ENCODE measurements at regions not wholly inside any gene's neighbourhood (a gene's known extent, or its start where the extent isn't known, plus 50 kb on each side); places are given as distances from the start of the nearest gene placed in this dataset.
"Not testable (repeated sequence)": the region's sequence is repeated elsewhere in the genome, so short reads cannot be mapped to it uniquely, and the experiment has no call there.

DNA sequence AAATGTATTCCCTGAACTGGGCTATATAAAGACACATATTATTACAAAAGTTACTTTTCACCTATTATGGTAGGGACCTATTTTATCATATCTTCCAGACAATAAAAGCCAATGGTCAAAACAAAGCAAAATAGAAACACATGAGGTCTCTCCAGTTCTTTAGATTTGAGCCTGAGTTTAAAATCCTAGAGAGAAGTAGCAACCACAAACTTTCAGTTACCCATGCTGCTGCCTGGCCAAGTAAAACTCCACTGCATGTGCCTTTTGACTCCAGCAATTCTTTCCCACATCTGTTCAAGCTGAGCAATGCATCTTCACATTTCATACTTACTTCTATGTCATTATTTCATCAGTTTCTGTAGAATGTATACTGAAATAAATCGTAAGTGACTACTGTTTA, 405.3 kb downstream of the STK39 start:
- H3K4me3 ChIP-seq (replicated peaks; ENCODE audit: low read depth, low read length), result no peak overlapping the region
- TF ChIP-seq, protein P1, sequence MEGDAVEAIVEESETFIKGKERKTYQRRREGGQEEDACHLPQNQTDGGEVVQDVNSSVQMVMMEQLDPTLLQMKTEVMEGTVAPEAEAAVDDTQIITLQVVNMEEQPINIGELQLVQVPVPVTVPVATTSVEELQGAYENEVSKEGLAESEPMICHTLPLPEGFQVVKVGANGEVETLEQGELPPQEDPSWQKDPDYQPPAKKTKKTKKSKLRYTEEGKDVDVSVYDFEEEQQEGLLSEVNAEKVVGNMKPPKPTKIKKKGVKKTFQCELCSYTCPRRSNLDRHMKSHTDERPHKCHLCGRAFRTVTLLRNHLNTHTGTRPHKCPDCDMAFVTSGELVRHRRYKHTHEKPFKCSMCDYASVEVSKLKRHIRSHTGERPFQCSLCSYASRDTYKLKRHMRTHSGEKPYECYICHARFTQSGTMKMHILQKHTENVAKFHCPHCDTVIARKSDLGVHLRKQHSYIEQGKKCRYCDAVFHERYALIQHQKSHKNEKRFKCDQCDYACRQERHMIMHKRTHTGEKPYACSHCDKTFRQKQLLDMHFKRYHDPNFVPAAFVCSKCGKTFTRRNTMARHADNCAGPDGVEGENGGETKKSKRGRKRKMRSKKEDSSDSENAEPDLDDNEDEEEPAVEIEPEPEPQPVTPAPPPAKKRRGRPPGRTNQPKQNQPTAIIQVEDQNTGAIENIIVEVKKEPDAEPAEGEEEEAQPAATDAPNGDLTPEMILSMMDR (IDR thresholded peaks at IDR 0.05; ENCODE audit: low read length, missing control alignments), result no peak
- no peak for DNase-seq (ENCODE audit: low read depth)

DNA sequence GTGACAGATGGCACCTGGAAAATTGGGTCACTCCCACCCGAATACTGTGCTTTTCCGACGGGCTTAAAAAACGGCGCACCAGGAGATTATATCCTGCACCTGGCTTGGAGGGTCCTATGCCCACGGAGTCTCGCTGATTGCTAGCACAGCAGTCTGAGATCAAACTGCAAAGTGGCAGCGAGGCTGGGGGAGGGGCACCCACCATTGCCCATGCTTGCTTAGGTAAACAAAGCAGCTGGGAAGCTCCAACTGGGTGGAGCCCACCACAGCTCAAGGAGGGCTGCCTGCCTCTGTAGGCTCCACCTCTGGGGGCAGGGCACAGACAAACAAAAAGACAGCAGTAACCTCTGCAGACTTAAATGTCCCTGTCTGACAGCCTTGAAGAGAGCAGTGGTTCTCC, 412.1 kb downstream of the STK39 start:
- not testable (repeated sequence) for H3K4me3 ChIP-seq (replicated peaks; ENCODE audit: low read depth, low read length); DNase-seq (ENCODE audit: low read depth)

DNA sequence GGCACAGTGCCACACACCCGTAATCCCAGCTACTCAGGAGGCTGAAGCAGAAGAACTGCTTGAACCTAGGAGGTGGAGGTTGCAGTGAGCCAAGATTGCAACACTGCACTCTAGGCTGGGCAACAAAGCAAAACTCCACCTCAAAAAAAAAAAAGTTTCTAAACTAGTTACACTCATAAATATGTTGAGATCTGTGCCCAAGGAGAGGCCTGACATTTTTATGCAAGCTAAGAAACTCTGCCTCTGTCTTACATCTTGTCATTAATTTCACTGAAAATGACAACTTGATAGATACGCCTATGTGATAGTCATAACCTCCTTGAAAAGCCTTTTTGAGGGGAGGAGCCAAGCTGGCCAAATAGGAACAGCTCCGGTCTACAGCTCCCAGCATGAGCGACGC, 412.7 kb downstream of the STK39 start:
- DNase-seq (ENCODE audit: low read depth), result no peak
- TF ChIP-seq, protein P1 (IDR thresholded peaks at IDR 0.05; ENCODE audit: low read length, missing control alignments), result no peak
- no peak overlapping the region for H3K4me3 ChIP-seq (replicated peaks; ENCODE audit: low read depth, low read length)

DNA sequence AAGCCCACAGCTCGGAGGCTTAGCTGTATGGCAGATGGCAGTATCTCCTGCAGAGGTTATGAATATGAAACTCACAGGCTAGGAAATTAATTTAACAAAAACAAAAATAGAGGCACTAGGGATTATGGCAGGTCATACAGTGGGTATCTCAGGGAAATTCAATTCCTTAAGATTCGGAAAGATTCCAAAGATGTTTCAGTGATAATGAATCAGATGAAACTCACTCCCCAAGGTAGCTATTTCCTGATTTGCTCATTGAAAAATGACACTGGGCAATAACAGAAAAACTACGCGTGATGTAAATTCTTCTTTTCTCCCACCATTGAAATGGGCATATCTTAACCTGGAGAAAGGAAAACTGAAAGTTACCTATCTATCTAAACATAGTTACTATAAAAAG, 414.1 kb downstream of the STK39 start:
- no peak overlapping the region for H3K4me3 ChIP-seq (replicated peaks; ENCODE audit: low read depth, low read length)
- TF ChIP-seq, protein P1 (IDR thresholded peaks at IDR 0.05; ENCODE audit: low read length, missing control alignments), result no peak
- peak; percentile 17 for DNase-seq (ENCODE audit: low read depth)

DNA sequence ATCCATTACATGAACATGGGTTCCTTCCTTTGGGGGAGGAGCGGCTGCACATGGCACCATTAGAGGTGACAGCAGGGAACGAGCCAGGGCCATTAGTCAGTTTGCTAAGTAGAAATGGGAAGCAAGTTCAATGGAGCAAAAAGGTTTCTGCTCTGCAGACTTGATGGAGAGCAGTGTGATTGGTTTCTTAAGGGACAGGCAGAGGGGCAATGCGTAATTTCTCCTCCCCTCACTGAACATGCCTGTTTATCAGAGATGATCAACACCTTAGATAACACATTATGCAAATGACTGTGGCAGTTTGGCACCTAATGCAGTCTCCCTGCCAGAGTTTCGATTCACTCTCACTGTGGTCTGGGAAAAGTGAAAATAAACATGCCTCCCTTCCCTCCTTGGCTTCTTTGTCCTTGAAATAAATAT, 414.5 kb downstream of the STK39 start:
- TF ChIP-seq, protein P1 (IDR thresholded peaks at IDR 0.05; ENCODE audit: low read length, missing control alignments), result no peak
- H3K4me3 ChIP-seq (replicated peaks; ENCODE audit: low read depth, low read length), result no peak overlapping the region
- DNase-seq (ENCODE audit: low read depth), result no peak

DNA sequence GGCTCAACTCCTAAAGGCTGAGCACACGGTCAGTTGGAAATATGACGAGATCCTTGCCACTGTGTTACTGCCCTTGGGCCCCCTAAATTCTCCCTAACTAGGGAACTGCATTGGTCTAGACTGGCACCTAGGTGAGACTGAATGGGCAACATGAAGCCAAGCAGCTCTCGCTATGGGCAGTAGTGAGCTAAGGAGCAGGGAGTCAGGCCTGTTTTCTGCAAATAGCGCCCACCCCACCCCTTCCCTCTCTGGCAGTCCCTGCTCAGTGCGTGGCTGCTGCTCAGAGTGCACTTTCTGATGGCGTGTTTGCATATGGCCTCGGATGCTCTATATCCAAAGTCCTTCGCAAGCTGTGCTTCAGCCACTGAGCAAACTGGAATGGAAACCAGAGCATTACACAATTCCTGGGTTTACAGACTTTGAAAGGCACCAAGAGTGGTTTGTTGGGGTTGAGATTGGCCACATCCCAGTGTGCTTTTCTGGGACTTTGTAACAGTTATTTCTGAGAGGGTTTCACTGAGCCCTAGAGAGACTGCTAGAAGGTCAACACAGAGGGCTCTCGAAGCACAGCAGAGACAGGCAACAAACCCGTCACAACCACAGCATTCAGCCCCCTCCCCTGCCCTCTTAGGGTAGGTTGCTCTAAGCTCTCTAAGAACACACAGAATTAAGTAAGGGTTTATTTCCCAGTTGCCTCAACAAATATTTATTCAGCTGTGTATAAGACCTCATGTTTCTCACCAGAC, 419.9 kb downstream of the STK39 start:
- TF ChIP-seq, protein P1 (IDR thresholded peaks at IDR 0.05; ENCODE audit: low read length, missing control alignments), result no peak
- H3K4me3 ChIP-seq (replicated peaks; ENCODE audit: low read depth, low read length), result no peak overlapping the region
- DNase-seq (ENCODE audit: low read depth), result no peak

DNA sequence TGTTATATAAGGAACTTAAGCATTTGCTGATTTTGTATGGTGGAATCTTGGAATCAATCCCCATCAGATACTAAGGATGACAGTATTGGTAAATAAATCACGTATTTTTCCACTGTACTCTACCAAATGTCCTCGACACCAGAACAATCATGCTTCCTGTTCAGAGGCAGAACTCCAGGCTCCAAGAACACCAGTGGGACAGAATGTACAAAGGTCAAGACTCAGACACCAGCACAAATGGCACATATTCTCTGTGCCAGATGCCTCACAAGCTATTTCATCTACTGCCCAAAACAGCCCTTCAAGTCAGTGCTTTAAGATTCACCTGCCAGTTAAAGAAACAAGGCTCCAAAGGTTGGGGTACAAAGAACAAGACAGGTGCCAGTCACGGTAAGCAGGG, 420.5 kb downstream of the STK39 start:
- DNase-seq (ENCODE audit: low read depth), result no peak
- TF ChIP-seq, protein P1 (IDR thresholded peaks at IDR 0.05; ENCODE audit: low read length, missing control alignments), result no peak
- no peak overlapping the region for H3K4me3 ChIP-seq (replicated peaks; ENCODE audit: low read depth, low read length)
